ENCODE measurements at regions not wholly inside any gene's neighbourhood (a gene's known extent, or its start where the extent isn't known, plus 50 kb on each side); places are given as distances from the start of the nearest gene placed in this dataset.

DNA sequence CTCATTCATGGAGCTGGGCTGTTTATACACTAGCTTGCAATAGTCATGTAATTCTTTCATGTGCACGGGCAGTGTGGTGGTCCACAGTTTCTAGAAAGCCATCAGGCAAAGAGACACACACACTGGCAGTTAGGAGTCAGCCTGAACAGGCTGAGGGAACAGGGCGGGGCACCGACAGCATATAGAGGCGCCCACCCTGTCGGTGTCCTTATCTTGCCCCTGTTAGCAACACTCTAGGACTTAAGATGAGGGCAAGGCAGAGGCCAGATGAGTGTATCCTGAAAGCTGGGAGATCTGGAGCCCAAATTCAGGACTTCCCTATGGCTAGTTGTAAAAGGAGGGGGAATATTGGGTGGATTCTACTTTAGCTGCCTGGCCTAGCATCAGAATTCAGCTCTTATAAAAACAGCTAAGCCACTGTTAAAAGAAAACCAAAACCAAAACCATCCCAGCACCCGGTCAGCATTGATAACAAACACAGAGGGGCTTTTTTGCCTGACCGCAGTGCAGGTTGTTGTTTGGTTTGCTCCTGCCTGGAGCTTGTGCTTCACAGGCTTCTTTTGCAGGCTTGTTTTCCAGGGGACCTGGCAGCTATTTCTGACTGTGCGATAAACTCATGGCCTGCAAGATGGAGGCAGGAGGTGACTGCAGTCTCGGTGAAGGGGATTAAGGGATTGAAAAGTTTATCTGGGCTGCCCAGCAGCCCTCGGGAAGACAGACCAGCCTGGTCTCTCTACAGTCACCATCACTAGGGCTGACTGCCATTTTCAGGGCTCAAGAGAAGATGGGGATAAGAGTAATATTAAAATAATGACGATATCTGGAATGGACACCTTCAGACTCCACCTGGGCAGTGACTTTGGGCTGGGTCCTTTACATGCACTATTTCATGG lies 638.9 kb downstream of the MID1IP1 start:
- Histone ChIP-seq H4K20me1 (ENCODE audit: insufficient read depth) (no peaks in the 10 kb centered on the region), H3K9me2 (ENCODE audit: insufficient read depth) (no peaks in the 10 kb centered on the region), H3K27ac (ENCODE audit: low read depth, low read length) (no peak overlapping the region), H3K4me3 (replicated peaks in 1 of 2; ENCODE audit: low read depth in 1 of 2, low read length in 2 of 2) (no peak overlapping the region), H3K4me1 (ENCODE audit: control insufficient read depth in 1 of 2, insufficient read depth in 2 of 2, low read length in 2 of 2) (no peaks in the 10 kb centered on the region), H2AFZ (ENCODE audit: low read depth, low read length, poor library complexity, severe bottlenecking) (no peak overlapping the region), H3K36me3 (ENCODE audit: control insufficient read depth in 1 of 2, insufficient read depth in 2 of 2, low read length in 2 of 2) (no peaks in the 10 kb centered on the region), H3K9me3 (ENCODE audit: control insufficient read depth in 1 of 2, insufficient read depth in 1 of 2, low read depth in 1 of 2, low read length in 2 of 2) (no peaks in the 10 kb centered on the region), H3K4me2 (ENCODE audit: low read length) (no peak overlapping the region), H3K27me3 (ENCODE audit: insufficient read depth, low read length) (no peaks in the 10 kb centered on the region), H3K79me2 (ENCODE audit: insufficient read depth, low read length) (no peaks in the 10 kb centered on the region), H3K9ac (ENCODE audit: low read length) (no peak overlapping the region)
- TF ChIP-seq JUND (IDR thresholded peaks at IDR 0.05) (no peak), SIN3A (IDR thresholded peaks at IDR 0.05; ENCODE audit: low read depth) (no peak), MAX (IDR thresholded peaks at IDR 0.05) (no peak), EZH2 (IDR thresholded peaks at IDR 0.05) (no peak), FOSL1 (IDR thresholded peaks at IDR 0.05; ENCODE audit: low read depth) (no peak), SRF (IDR thresholded peaks at IDR 0.05; ENCODE audit: low read depth) (no peak), POLR2A (IDR thresholded peaks at IDR 0.05; ENCODE audit: borderline replicate concordance, extremely low read depth, insufficient read depth, insufficient read length) (no peak), YY1 (IDR thresholded peaks at IDR 0.05; ENCODE audit: extremely low read depth, insufficient replicate concordance, low read depth, low read length) (no peak), RAD21 (IDR thresholded peaks at IDR 0.05; ENCODE audit: low read depth) (no peak), ZFX (IDR thresholded peaks at IDR 0.05) (no peak), ATF3 (IDR thresholded peaks at IDR 0.05) (no peak), CBX3 (IDR thresholded peaks at IDR 0.05; ENCODE audit: low read depth) (no peak), TCF7L2 (IDR thresholded peaks at IDR 0.05; ENCODE audit: borderline replicate concordance, extremely low read depth, insufficient read depth, insufficient read length) (no peak), SP1 (IDR thresholded peaks at IDR 0.05; ENCODE audit: low read depth) (no peak)
- TF ChIP-seq, protein P1, sequence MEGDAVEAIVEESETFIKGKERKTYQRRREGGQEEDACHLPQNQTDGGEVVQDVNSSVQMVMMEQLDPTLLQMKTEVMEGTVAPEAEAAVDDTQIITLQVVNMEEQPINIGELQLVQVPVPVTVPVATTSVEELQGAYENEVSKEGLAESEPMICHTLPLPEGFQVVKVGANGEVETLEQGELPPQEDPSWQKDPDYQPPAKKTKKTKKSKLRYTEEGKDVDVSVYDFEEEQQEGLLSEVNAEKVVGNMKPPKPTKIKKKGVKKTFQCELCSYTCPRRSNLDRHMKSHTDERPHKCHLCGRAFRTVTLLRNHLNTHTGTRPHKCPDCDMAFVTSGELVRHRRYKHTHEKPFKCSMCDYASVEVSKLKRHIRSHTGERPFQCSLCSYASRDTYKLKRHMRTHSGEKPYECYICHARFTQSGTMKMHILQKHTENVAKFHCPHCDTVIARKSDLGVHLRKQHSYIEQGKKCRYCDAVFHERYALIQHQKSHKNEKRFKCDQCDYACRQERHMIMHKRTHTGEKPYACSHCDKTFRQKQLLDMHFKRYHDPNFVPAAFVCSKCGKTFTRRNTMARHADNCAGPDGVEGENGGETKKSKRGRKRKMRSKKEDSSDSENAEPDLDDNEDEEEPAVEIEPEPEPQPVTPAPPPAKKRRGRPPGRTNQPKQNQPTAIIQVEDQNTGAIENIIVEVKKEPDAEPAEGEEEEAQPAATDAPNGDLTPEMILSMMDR (IDR thresholded peaks at IDR 0.05 in 2 of 3, conservative IDR thresholded peaks at IDR 0.05 in 1 of 3; ENCODE audit: borderline replicate concordance in 1 of 3, insufficient read depth in 1 of 3, low read depth in 2 of 3, low read length in 2 of 3) = no peak
- TF ChIP-seq, protein P2, sequence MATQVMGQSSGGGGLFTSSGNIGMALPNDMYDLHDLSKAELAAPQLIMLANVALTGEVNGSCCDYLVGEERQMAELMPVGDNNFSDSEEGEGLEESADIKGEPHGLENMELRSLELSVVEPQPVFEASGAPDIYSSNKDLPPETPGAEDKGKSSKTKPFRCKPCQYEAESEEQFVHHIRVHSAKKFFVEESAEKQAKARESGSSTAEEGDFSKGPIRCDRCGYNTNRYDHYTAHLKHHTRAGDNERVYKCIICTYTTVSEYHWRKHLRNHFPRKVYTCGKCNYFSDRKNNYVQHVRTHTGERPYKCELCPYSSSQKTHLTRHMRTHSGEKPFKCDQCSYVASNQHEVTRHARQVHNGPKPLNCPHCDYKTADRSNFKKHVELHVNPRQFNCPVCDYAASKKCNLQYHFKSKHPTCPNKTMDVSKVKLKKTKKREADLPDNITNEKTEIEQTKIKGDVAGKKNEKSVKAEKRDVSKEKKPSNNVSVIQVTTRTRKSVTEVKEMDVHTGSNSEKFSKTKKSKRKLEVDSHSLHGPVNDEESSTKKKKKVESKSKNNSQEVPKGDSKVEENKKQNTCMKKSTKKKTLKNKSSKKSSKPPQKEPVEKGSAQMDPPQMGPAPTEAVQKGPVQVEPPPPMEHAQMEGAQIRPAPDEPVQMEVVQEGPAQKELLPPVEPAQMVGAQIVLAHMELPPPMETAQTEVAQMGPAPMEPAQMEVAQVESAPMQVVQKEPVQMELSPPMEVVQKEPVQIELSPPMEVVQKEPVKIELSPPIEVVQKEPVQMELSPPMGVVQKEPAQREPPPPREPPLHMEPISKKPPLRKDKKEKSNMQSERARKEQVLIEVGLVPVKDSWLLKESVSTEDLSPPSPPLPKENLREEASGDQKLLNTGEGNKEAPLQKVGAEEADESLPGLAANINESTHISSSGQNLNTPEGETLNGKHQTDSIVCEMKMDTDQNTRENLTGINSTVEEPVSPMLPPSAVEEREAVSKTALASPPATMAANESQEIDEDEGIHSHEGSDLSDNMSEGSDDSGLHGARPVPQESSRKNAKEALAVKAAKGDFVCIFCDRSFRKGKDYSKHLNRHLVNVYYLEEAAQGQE (IDR thresholded peaks at IDR 0.05; ENCODE audit: low read depth) = no peak
- TF ChIP-seq, protein P3, sequence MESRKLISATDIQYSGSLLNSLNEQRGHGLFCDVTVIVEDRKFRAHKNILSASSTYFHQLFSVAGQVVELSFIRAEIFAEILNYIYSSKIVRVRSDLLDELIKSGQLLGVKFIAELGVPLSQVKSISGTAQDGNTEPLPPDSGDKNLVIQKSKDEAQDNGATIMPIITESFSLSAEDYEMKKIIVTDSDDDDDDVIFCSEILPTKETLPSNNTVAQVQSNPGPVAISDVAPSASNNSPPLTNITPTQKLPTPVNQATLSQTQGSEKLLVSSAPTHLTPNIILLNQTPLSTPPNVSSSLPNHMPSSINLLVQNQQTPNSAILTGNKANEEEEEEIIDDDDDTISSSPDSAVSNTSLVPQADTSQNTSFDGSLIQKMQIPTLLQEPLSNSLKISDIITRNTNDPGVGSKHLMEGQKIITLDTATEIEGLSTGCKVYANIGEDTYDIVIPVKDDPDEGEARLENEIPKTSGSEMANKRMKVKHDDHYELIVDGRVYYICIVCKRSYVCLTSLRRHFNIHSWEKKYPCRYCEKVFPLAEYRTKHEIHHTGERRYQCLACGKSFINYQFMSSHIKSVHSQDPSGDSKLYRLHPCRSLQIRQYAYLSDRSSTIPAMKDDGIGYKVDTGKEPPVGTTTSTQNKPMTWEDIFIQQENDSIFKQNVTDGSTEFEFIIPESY (IDR thresholded peaks at IDR 0.05; ENCODE audit: extremely low read depth, insufficient replicate concordance, low read length) = no peak
- intact Hi-C loops (cut with micrococcal nuclease) = no loop called here
- BruUV-seq (replicated peaks) = no TSS peak
- ATAC-seq (no peak), DNase-seq (ENCODE audit: low read depth, low spot score) (no peak)
- CTCF ChIA-PET = no interaction called here
- POLR2A ChIA-PET = no interaction called here
- RAD21 ChIA-PET (ENCODE audit: low non-redundant PET in 1 of 2, low total read pairs in 2 of 2, uncharacterized antibody in 2 of 2, unreplicated experiment in 2 of 2) = no interaction called here

Data from HCT116 (cell line).